GM23338 (cell line): ENCODE measurements at regions not wholly inside any gene's neighbourhood (a gene's known extent, or its start where the extent isn't known, plus 50 kb on each side); places are given as distances from the start of the nearest gene placed in this dataset.

Source experiments
- ATAC-seq: fragments of 200-7000 bp; cut with Tn5 transposase; 3 replicates; pipeline ENCODE4 v1.9.1; 2020
- DNase-seq: peaks from one replicate; pipeline ENCODE4 v3.0.0-alpha.2; 2015; ENCODE audit warnings: low spot score
- H2AFZ ChIP-seq: fragments of 200-600 bp; sonication (generic); 2 replicates; pipeline ENCODE4 v1.8.0; 2016; ENCODE audit warnings: antibody characterized with exemption, mild to moderate bottlenecking, moderate library complexity
- H3F3A ChIP-seq: fragments of 200-600 bp; sonication (generic); replicated peaks from 2 replicates; pipeline ENCODE4 v1.8.0; 2017; ENCODE audit warnings: antibody characterized with exemption, mixed run types, low read depth
- H3K27ac ChIP-seq: fragments of 200-600 bp; sonication (generic); 2 replicates; pipeline ENCODE4 v1.6.1; 2016; ENCODE audit warnings: low read depth
- H3K27me3 ChIP-seq: fragments of 200-600 bp; sonication (generic); 2 replicates; pipeline ENCODE4 v1.8.0; 2016; ENCODE audit warnings: mild to moderate bottlenecking, mixed run types, moderate library complexity; ENCODE audit not compliant: insufficient read depth
- H3K36me3 ChIP-seq: fragments of 200-600 bp; sonication (generic); 2 replicates; pipeline ENCODE4 v1.8.0; 2016; ENCODE audit warnings: mild to moderate bottlenecking; ENCODE audit not compliant: insufficient read depth
- H3K4me1 ChIP-seq: fragments of 200-600 bp; sonication (generic); 2 replicates; pipeline ENCODE4 v1.8.0; 2016; ENCODE audit warnings: mild to moderate bottlenecking, moderate library complexity; ENCODE audit not compliant: insufficient read depth
- H3K4me2 ChIP-seq: fragments of 200-600 bp; sonication (generic); 2 replicates; pipeline ENCODE4 v1.7.1; 2017; ENCODE audit warnings: mixed run types
- H3K4me3 ChIP-seq: fragments of 200-600 bp; sonication (generic); 2 replicates; pipeline ENCODE4 v1.6.1; 2016; ENCODE audit warnings: mixed run types
- H3K79me2 ChIP-seq: fragments of 200-600 bp; sonication (generic); replicated peaks from 2 replicates; pipeline ENCODE4 v1.8.0; 2017; ENCODE audit warnings: mild to moderate bottlenecking; ENCODE audit not compliant: insufficient read depth
- H3K9me2 ChIP-seq: fragments of 200-600 bp; sonication (generic); 2 replicates; pipeline ENCODE4 v1.8.0; 2017; ENCODE audit not compliant: insufficient read depth
- H4K20me1 ChIP-seq: fragments of 200-600 bp; sonication (generic); replicated peaks from 2 replicates; pipeline ENCODE4 v1.8.0; 2017; ENCODE audit warnings: mild to moderate bottlenecking; ENCODE audit not compliant: insufficient read depth
- H3K27ac Mint-ChIP-seq: 2 replicates; pipeline ENCODE4 v1.8.0; 2020; ENCODE audit warnings: inconsistent platforms, mild to moderate bottlenecking, moderate library complexity, mixed read lengths
- H3K27me3 Mint-ChIP-seq: 3 replicates; pipeline ENCODE4 v1.8.0; 2022; ENCODE audit warnings: low read depth, mild to moderate bottlenecking, moderate library complexity, mixed read lengths, inconsistent platforms; ENCODE audit not compliant: insufficient read depth, poor library complexity
- H3K36me3 Mint-ChIP-seq: 3 replicates; pipeline ENCODE4 v1.8.0; 2021; ENCODE audit warnings: low read depth, mild to moderate bottlenecking, inconsistent platforms, moderate library complexity, mixed read lengths
- H3K4me1 Mint-ChIP-seq: 3 replicates; pipeline ENCODE4 v1.8.0; 2020; ENCODE audit warnings: mild to moderate bottlenecking, inconsistent platforms, mixed read lengths
- H3K4me3 Mint-ChIP-seq: 3 replicates; pipeline ENCODE4 v1.8.0; 2021; ENCODE audit warnings: moderate library complexity, mild to moderate bottlenecking, inconsistent platforms, mixed read lengths
- H3K9me3 Mint-ChIP-seq: 3 replicates; pipeline ENCODE4 v1.8.0; 2020; ENCODE audit warnings: moderate library complexity, mild to moderate bottlenecking, inconsistent platforms, mixed read lengths
- CREB1 ChIP-seq: fragments of 250-450 bp; sonication (Bioruptor Pico); IDR thresholded peaks from 2 replicates; pipeline ENCODE4 v1.5.0; 2020; ENCODE audit warnings: low read depth, mild to moderate bottlenecking, moderate library complexity
- CTCF ChIP-seq, 2 experiments: fragments of 200-600 bp in 1 of 2; sonication (generic) in 1 of 2; conservative IDR thresholded peaks; 2 replicates each; pipeline versions ENCODE4 v1.5.1 to v1.6.1; 2016 to 2017; ENCODE audit warnings: antibody characterized with exemption in 2 of 2, low read depth in 2 of 2, mild to moderate bottlenecking in 2 of 2, moderate library complexity in 1 of 2
- ETS1 ChIP-seq: IDR thresholded peaks from 2 replicates; pipeline ENCODE4 v1.6.1; 2016; ENCODE audit warnings: antibody characterized with exemption
- EZH2 ChIP-seq: fragments of 200-600 bp; sonication (generic); IDR thresholded peaks from one replicate; pipeline ENCODE4 v1.8.0; 2017; ENCODE audit warnings: antibody characterized with exemption, mild to moderate bottlenecking, low read depth; ENCODE audit not compliant: unreplicated experiment
- EZH2phosphoT487 ChIP-seq: fragments of 200-600 bp; sonication (generic); IDR thresholded peaks from one replicate; pipeline ENCODE4 v1.8.1; 2018; ENCODE audit warnings: antibody characterized with exemption; ENCODE audit not compliant: unreplicated experiment
- JUNB ChIP-seq: IDR thresholded peaks from one replicate; pipeline ENCODE4 v1.6.1; 2016; ENCODE audit warnings: antibody characterized with exemption; ENCODE audit not compliant: unreplicated experiment
- NANOG ChIP-seq: IDR thresholded peaks from 2 replicates; pipeline ENCODE4 v1.6.1; 2016; ENCODE audit warnings: antibody characterized with exemption, borderline replicate concordance
- POLR2AphosphoS5 ChIP-seq: IDR thresholded peaks from 2 replicates; pipeline ENCODE4 v1.6.1; 2016; ENCODE audit warnings: antibody characterized with exemption, low read depth
- STAT1 ChIP-seq: IDR thresholded peaks from one replicate; pipeline ENCODE4 v1.6.1; 2016; ENCODE audit warnings: antibody characterized with exemption; ENCODE audit not compliant: unreplicated experiment
- ZNF114 ChIP-seq: fragments of 250-450 bp; sonication (Bioruptor Pico); IDR thresholded peaks from 2 replicates; pipeline ENCODE4 v1.5.0; 2020; ENCODE audit warnings: mild to moderate bottlenecking, moderate library complexity
- ZNF331 ChIP-seq: fragments of 250-450 bp; sonication (Bioruptor Pico); IDR thresholded peaks from 2 replicates; pipeline ENCODE4 v1.5.0; 2020; ENCODE audit warnings: low read depth, mild to moderate bottlenecking, moderate library complexity
- ZNF462 ChIP-seq: fragments of 250-450 bp; sonication (Bioruptor Pico); IDR thresholded peaks from 2 replicates; pipeline ENCODE4 v1.5.0; 2020; ENCODE audit warnings: mild to moderate bottlenecking, moderate library complexity

GRCh38 chr11:107177106-107177477, 158.8 kb upstream of the GUCY1A2 start:
- Histone ChIP-seq H3K9me2 (no peaks in the 10 kb centered on the region), H3K4me1 (peaks cover 10% of the 10 kb centered on the region; the same call in 1 of the 2 replicates), H3K27ac (no peak overlapping the region), H3F3A (no peaks in the 10 kb centered on the region), H3K79me2 (no peaks in the 10 kb centered on the region), H3K27me3 (no peaks in the 10 kb centered on the region), H4K20me1 (no peaks in the 10 kb centered on the region), H2AFZ (no peak overlapping the region), H3K4me3 (no peak overlapping the region), H3K36me3 (no peaks in the 10 kb centered on the region), H3K4me2 (no peak overlapping the region)
- Mint-ChIP-seq H3K4me3 (no peak overlapping the region), H3K27me3 (peaks cover 5% of the 10 kb centered on the region), H3K9me3 (no peaks in the 10 kb centered on the region; the same call in 2 of the 3 replicates), H3K4me1 (peaks cover 12% of the 10 kb centered on the region; the same call in 2 of the 3 replicates), H3K36me3 (no peaks in the 10 kb centered on the region), H3K27ac (no peak overlapping the region)
- ATAC-seq (no peak), DNase-seq (no peak)
- TF ChIP-seq EZH2phosphoT487: no peak

- H3K9me2 ChIP-seq: no peaks in the 10 kb centered on the region
- DNase-seq (no peak), ATAC-seq (no peak)
- no peak overlapping the region for H3K27ac ChIP-seq
- Mint-ChIP-seq H3K4me1 (peaks cover 12% of the 10 kb centered on the region; the same call in 2 of the 3 replicates), H3K4me3 (no peak overlapping the region), H3K27me3 (peaks cover 5% of the 10 kb centered on the region), H3K27ac (no peak overlapping the region), H3K36me3 (no peaks in the 10 kb centered on the region), H3K9me3 (no peaks in the 10 kb centered on the region; the same call in 2 of the 3 replicates)
- no peak overlapping the region for H3K4me2 ChIP-seq
- no peaks in the 10 kb centered on the region for H3K27me3 ChIP-seq
- H3F3A ChIP-seq: no peaks in the 10 kb centered on the region
- no peaks in the 10 kb centered on the region for H3K79me2 ChIP-seq
- H3K36me3 ChIP-seq: no peaks in the 10 kb centered on the region
- no peak overlapping the region for H2AFZ ChIP-seq
- no peak overlapping the region for H3K4me3 ChIP-seq
- no peaks in the 10 kb centered on the region for H4K20me1 ChIP-seq
- H3K4me1 ChIP-seq: peaks cover 10% of the 10 kb centered on the region; the same call in 1 of the 2 replicates
- TF ChIP-seq ETS1 (no peak), CTCF (conservative IDR thresholded peaks at IDR 0.05; ENCODE audit: low read depth in 2 of 2) (no peak), POLR2AphosphoS5 (no peak), ZNF462 (CRISPR knock-in tag) (no peak), NANOG (no peak), CREB1 (CRISPR knock-in tag) (no peak), STAT1 (no peak), ZNF331 (CRISPR knock-in tag) (no peak), EZH2phosphoT487 (no peak), EZH2 (no peak), JUNB (no peak), ZNF114 (CRISPR knock-in tag) (no peak)
These were observed 158.2 kb upstream of the GUCY1A2 start for GRCh38 chr11:107176148-107177105.
